ENCODE measurements at regions not wholly inside any gene's neighbourhood (a gene's known extent, or its start where the extent isn't known, plus 50 kb on each side); places are given as distances from the start of the nearest gene placed in this dataset.

DNA sequence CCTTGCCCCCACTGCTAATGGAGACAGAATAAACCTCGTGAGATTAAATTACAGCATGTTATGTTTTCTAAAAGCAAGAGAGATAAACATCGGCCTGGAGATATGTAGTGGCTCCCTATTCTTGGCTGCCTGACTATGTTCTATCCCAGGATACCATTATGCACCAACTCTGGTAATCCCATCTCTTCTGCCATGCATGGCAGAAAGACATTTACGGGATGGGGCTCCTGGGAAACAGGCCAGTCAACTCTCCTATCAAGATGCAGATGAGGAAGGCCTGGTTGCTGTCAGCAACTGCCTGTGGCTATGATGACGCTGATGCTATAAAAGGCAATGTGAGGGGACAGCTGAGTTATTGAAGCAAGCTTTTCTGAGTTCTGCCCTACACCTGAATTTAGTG, 166.2 kb upstream of the VCX3A start:
- TF ChIP-seq JUND (IDR thresholded peaks at IDR 0.05; ENCODE audit: low read depth): no peak
- in situ Hi-C loops (cut with HindIII; ENCODE audit: low pct_unique_long_range_greater_than_20kb, low sequenced_read_pairs): no loop called here
- no peak for DNase-seq (ENCODE audit: low read depth in 1 of 2, low spot score in 1 of 2)

DNA sequence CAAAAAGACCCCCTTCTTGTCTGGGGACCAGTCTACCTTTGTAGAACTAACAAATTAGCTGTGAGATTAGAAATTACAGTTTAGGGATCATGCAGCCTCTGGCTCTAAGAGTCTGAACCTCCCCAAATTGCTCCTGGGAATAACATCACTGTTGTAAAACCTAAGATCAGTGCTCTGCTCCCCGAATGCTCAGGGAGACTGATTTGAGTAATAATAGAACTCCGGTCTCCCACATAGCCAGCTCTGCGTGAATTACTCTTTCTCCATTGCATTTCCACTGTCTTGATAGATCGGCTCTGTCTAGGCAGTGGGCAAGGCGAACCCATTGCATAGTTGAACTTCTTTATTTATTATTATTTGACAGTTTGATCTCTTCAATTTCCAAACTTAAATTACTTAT, 160.8 kb upstream of the VCX3A start:
- no peak for TF ChIP-seq JUND (IDR thresholded peaks at IDR 0.05; ENCODE audit: low read depth)
- in situ Hi-C loops (cut with HindIII; ENCODE audit: low pct_unique_long_range_greater_than_20kb, low sequenced_read_pairs): no loop called here
- DNase-seq (ENCODE audit: low read depth in 1 of 2, low spot score in 1 of 2): no peak

DNA sequence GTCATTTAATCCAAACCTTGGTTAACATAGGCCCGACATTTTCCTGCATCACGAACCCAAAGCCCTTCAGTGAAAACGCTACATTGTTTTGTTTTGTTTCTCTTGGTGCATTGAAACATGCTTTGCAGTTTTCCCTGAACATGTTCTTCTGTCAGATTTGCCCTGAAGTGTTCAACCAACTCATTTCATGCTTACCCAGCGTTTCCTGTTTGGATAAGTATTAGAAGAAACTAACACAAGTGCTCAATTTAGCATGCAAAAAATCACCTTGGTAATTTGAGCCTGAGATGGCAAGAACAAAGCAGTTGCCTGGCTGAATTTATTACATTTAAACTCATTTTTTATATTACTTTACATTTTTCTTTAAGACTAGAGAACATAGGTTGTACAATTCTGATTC, 160.1 kb upstream of the VCX3A start:
- TF ChIP-seq JUND (IDR thresholded peaks at IDR 0.05; ENCODE audit: low read depth): no peak
- in situ Hi-C loops (cut with HindIII; ENCODE audit: low pct_unique_long_range_greater_than_20kb, low sequenced_read_pairs): no loop called here
- DNase-seq (ENCODE audit: low read depth in 1 of 2, low spot score in 1 of 2): no peak

DNA sequence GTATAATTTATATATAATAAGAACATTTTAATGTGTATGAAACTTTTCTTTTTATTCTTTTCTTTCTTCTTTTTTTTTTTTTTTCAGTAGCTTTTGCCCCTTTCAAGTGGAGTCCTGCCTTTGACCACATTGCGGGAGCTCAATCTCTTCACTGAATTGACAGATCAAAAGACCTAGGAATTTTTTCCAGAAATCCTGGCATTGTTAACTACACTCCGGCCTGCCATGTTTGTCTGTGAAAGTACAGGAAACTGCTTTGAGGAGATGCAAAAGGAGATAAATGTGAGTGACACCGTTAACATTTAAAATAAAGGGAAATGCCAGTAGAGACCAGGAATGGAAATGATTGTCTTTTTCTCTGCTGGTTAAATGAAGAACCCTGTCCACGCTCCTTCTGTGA, 159.3 kb upstream of the VCX3A start:
- no peak for TF ChIP-seq JUND (IDR thresholded peaks at IDR 0.05; ENCODE audit: low read depth)
- in situ Hi-C loops (cut with HindIII; ENCODE audit: low pct_unique_long_range_greater_than_20kb, low sequenced_read_pairs): no loop called here
- no peak for DNase-seq (ENCODE audit: low read depth in 1 of 2, low spot score in 1 of 2)

DNA sequence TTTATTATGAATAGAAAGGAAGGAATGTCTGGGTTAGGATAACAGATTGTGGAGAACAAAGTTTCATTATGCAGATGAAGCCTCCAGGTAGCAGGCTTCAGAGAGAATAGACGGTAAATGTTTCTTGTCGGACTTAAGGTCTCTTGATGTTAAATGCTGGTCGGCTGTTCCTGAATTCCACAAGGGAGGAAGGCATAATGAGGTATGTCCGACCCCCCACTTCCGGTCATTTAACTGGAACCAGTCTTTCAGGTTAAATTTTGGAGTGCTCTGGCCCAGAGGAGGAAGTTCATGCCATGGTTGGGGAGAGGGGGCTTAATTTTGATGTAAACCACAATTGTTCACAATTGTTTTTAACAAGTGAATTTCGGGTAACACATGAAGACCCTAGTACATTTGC, 158.1 kb upstream of the VCX3A start:
- TF ChIP-seq JUND (IDR thresholded peaks at IDR 0.05; ENCODE audit: low read depth): no peak
- peak in 1 of 2 experiments; percentile 4 for DNase-seq (ENCODE audit: low read depth in 1 of 2, low spot score in 1 of 2)
- in situ Hi-C loops (cut with HindIII; ENCODE audit: low pct_unique_long_range_greater_than_20kb, low sequenced_read_pairs): no loop called here

DNA sequence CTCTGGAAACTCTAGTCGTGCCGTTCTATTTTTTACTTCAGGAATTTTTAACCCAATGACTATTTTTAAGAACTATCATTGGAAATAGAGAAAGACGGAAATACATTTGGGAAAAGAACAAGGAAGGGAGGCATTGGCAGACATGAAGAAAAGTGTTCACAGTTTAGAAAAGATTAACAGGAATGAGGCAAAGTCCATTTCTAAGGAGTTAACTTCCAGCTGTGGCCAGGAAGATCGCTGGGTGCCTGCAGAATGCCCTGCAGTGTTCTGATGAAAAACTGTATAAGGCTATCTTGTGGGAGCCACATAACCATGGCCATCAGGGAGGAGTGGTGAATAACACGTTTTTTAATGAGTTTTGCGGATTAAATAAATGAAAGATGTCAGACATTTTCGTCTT, 150.6 kb upstream of the VCX3A start:
- no peak for DNase-seq (ENCODE audit: low read depth in 1 of 2, low spot score in 1 of 2)
- no peak for TF ChIP-seq JUND (IDR thresholded peaks at IDR 0.05; ENCODE audit: low read depth)
- in situ Hi-C loops (cut with HindIII; ENCODE audit: low pct_unique_long_range_greater_than_20kb, low sequenced_read_pairs): no loop called here

DNA sequence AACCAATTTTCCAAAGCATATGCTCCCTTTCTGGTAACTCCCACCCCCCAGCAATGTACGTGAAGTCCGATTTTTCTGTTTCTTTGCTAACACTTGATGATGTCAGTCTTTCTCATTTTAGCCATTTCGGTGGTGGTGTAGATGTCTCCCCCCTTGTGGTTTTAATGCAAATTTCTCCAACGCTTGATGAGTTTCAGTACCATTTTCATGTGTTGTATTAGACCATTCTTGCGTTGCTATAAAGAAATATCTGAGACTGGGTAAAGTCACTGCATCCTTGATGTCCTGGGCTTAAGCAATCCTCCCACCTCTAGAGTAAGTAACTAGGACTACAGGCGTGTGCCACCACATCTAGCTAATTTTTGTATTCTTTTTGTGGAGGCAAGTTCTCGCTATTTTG, 148.4 kb upstream of the VCX3A start:
- in situ Hi-C loops (cut with HindIII; ENCODE audit: low pct_unique_long_range_greater_than_20kb, low sequenced_read_pairs): no loop called here
- DNase-seq (ENCODE audit: low read depth in 1 of 2, low spot score in 1 of 2): no peak
- no peak for TF ChIP-seq JUND (IDR thresholded peaks at IDR 0.05; ENCODE audit: low read depth)

DNA sequence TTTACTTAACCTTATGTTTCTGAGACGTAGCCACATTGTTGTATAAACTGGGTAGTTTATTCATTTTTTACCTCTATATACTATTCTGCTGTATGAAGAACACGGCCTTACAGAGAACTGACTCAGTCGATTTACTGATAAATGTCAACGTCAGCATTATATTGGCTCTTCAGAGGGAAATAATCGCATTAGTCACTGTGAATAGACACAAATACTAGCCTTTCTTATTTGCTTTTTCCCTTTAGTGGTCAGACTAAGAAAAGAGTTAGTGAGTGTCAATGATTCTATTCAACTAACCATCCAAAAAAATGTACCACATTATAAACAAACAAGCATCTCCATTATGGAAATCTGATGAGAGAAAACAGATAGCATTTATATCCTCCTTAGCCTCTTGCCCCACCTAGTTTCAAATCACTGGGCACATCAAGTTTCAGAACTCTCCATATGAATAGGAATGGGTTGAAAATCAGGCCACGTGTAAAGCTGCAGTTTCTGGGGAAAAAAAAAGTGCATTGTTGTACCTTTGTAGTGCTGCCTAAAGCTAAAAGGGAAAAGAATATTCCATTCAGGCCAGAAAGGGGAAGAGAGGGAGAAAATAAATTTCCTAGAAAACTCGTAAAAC, 146.7 kb upstream of the VCX3A start:
- no peak for DNase-seq (ENCODE audit: low read depth in 1 of 2, low spot score in 1 of 2)
- in situ Hi-C loops (cut with HindIII; ENCODE audit: low pct_unique_long_range_greater_than_20kb, low sequenced_read_pairs): no loop called here
- TF ChIP-seq JUND (IDR thresholded peaks at IDR 0.05; ENCODE audit: low read depth): no peak

DNA sequence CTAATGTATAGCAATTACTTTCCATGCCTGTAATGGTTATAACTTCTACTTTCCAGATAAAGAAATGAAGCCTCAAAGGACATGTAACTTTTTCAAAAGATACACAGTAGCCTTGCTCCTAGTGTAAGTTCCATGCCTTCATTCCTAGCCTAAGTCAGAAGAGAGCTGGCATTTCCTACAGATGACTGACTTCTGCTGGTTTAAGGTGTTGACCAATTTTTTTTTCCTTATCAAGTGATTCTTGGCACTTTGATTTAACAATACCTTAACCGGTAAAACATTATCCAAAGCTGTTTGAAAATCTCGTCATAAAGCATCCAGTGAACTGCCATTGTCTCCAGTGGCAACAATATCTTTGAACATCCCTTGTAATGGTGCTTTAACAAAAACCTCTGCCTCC, 145.1 kb upstream of the VCX3A start:
- no peak for DNase-seq (ENCODE audit: low read depth in 1 of 2, low spot score in 1 of 2)
- in situ Hi-C loops (cut with HindIII; ENCODE audit: low pct_unique_long_range_greater_than_20kb, low sequenced_read_pairs): no loop called here
- TF ChIP-seq JUND (IDR thresholded peaks at IDR 0.05; ENCODE audit: low read depth): no peak

DNA sequence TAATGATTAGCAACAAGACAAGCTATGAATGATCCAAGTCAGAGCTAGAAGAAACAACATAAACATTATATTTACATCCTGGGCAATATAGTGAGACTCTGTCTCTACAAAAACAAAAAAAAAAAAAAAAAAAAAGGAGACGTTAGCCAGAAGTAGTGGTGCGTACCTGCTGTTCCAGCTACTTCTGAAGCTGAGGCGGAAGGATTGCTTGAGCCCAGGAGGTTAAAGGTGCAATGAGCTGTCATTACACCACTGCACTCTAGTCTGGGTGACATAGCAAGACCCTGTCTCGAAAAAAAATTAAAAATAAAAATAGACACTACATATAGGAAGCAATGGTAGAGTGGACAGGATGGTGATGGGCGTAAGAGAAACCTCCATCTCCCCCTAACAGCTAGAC, 144.6 kb upstream of the VCX3A start:
- no peak for TF ChIP-seq JUND (IDR thresholded peaks at IDR 0.05; ENCODE audit: low read depth)
- DNase-seq (ENCODE audit: low read depth in 1 of 2, low spot score in 1 of 2): no peak
- in situ Hi-C loops (cut with HindIII; ENCODE audit: low pct_unique_long_range_greater_than_20kb, low sequenced_read_pairs): no loop called here

DNA sequence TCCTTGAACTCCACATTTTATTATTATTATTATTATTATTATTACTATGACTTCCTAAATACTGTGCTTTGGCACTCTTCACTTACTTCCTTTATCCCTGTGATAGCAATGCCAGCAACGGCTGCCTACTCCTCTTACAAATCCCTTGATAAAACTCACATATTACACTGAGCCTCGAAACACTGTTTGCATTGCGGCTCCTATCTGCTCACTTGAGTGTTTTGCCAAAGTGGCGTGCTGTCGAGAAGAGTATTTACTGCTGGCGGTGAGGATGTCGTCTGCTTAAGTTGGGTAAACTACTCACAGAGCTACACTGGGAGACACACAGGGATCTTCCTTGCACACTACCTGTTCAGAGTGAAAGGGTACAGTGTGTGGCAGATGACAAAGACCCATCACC, 143.4 kb upstream of the VCX3A start:
- TF ChIP-seq JUND (IDR thresholded peaks at IDR 0.05; ENCODE audit: low read depth): no peak
- no peak for DNase-seq (ENCODE audit: low read depth in 1 of 2, low spot score in 1 of 2)
- in situ Hi-C loops (cut with HindIII; ENCODE audit: low pct_unique_long_range_greater_than_20kb, low sequenced_read_pairs): no loop called here

DNA sequence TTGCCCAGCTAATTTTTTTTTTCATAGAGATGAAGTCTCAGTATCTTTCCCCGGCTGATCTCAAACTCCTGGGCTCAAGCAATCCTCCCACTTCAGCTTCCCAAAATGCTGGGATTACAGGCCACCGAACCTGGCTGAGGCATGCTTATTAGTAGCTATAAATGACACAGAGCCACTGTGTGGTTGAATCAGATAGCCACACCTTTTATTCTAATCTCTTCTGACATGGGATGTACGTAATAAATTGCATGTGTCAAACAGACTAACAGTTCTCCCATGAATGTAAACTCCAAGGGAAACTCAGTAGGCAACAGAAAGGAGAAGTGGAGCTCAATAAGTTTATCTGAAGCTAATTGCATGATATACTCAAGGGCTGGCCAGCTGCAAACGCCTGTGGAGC, 139.8 kb upstream of the VCX3A start:
- DNase-seq (ENCODE audit: low read depth in 1 of 2, low spot score in 1 of 2): no peak
- in situ Hi-C loops (cut with HindIII; ENCODE audit: low pct_unique_long_range_greater_than_20kb, low sequenced_read_pairs): no loop called here
- no peak for TF ChIP-seq JUND (IDR thresholded peaks at IDR 0.05; ENCODE audit: low read depth)

DNA sequence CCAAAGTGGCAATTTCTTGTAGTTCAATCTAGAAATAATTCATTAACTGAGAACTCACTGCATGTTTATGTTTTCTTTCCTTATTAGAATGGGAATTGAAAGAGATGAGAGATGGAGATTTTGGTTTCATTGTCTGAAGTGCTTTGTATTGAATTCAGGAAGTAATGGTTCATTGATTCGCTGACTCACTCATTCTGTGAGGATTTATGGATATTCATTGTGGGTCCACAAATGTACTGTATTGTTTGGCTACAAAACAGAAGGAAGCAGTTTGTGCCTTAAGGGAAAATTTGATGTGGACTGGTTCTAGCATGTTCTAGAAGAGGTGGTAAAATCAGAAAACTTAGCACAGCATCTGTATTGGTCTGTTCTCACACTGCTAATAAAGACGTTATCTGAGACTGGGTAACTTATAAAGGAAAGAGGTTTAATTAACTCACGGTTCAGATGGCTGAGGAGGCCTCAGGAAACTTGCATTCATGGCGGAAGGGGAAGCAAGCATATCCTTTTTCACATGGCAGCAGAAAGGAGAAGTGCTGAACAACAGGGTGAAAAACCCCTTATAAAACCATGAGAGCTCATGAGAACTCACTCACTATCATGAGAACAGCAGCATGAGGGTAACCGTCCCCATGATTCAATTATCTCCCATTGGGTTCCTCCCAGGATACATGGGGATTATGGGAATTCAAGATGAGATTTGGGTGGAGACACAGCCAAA, 132.3 kb upstream of the VCX3A start:
- in situ Hi-C loops (cut with HindIII; ENCODE audit: low pct_unique_long_range_greater_than_20kb, low sequenced_read_pairs): no loop called here
- no peak for TF ChIP-seq JUND (IDR thresholded peaks at IDR 0.05; ENCODE audit: low read depth)
- no peak for DNase-seq (ENCODE audit: low read depth in 1 of 2, low spot score in 1 of 2)

DNA sequence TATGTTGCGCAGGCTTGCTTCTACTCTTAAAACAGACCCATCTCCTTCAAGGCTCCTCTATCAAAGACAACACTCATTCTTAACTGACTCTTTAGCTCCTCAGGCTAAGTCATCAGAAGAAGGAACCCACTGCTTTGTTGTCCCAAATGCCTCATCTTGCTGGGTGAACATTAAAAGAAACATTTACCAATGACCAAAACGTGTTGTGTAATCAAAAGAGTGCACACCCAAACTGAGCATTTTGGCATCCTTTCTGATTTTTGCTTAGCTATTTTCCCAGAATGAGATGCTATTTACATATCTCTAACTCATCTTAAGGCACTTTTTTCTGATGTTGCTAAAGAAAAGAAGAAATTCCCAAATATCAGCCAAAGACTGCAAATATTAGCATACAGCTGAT, 131.7 kb upstream of the VCX3A start:
- in situ Hi-C loops (cut with HindIII; ENCODE audit: low pct_unique_long_range_greater_than_20kb, low sequenced_read_pairs): no loop called here
- DNase-seq (ENCODE audit: low read depth in 1 of 2, low spot score in 1 of 2): no peak
- TF ChIP-seq JUND (IDR thresholded peaks at IDR 0.05; ENCODE audit: low read depth): no peak
